Loucy (cell line): ENCODE measurements at regions not wholly inside any gene's neighbourhood (a gene's known extent, or its start where the extent isn't known, plus 50 kb on each side); places are given as distances from the start of the nearest gene placed in this dataset.
"Not testable (repeated sequence)": the region's sequence is repeated elsewhere in the genome, so short reads cannot be mapped to it uniquely, and the experiment has no call there.

ENCODE experiments used
- H2AFZ ChIP-seq: fragments of 200-600 bp; sonication (generic); 2 replicates; pipeline ENCODE4 v1.6.0; 2016; ENCODE audit warnings: antibody characterized with exemption, mild to moderate bottlenecking, low read length, moderate library complexity
- H3F3A ChIP-seq: fragments of 200-600 bp; 2 replicates; pipeline ENCODE4 v1.6.0; 2016; ENCODE audit warnings: antibody characterized with exemption, low read depth, mild to moderate bottlenecking
- H3K27me3 ChIP-seq: fragments of 200-600 bp; sonication (generic); 2 replicates; pipeline ENCODE4 v1.6.1; 2014; ENCODE audit warnings: low read length, mild to moderate bottlenecking; ENCODE audit not compliant: insufficient read depth, poor library complexity, severe bottlenecking
- H3K36me3 ChIP-seq: fragments of 200-600 bp; sonication (generic); 2 replicates; pipeline ENCODE4 v1.6.1; 2016; ENCODE audit warnings: low read length; ENCODE audit not compliant: insufficient read depth
- H3K4me1 ChIP-seq: fragments of 200-600 bp; sonication (generic); 2 replicates; pipeline ENCODE4 v1.5.1; 2014; ENCODE audit warnings: low read length, mild to moderate bottlenecking; ENCODE audit not compliant: insufficient read depth, poor library complexity, severe bottlenecking
- H3K4me2 ChIP-seq: fragments of 200-600 bp; sonication (generic); 2 replicates; pipeline ENCODE4 v1.6.0; 2014; ENCODE audit warnings: antibody characterized with exemption, low read length, low read depth, mild to moderate bottlenecking; ENCODE audit not compliant: poor library complexity, severe bottlenecking
- H3K4me3 ChIP-seq: fragments of 200-600 bp; sonication (generic); 2 replicates; pipeline ENCODE4 v1.5.1; 2014; ENCODE audit warnings: low read length, mild to moderate bottlenecking, mixed read lengths; ENCODE audit not compliant: poor library complexity, severe bottlenecking
- H3K79me2 ChIP-seq: fragments of 200-600 bp; sonication (generic); 2 replicates; pipeline ENCODE4 v1.6.1; 2014; ENCODE audit warnings: low read length; ENCODE audit not compliant: insufficient read depth
- H3K9ac ChIP-seq: fragments of 200-600 bp; sonication (generic); 2 replicates; pipeline ENCODE4 v1.6.0; 2014; ENCODE audit warnings: mild to moderate bottlenecking, low read depth, low read length, moderate library complexity; ENCODE audit not compliant: poor library complexity, severe bottlenecking
- H3K9me2 ChIP-seq: fragments of 200-600 bp; sonication (generic); replicated peaks from 2 replicates; pipeline ENCODE4 v1.6.1; 2016; ENCODE audit warnings: low read depth, low read length, mixed read lengths
- H3K9me3 ChIP-seq: fragments of 200-600 bp; sonication (generic); 2 replicates; pipeline ENCODE4 v1.6.1; 2014; ENCODE audit warnings: mild to moderate bottlenecking, antibody characterized with exemption, low read length, low read depth; ENCODE audit not compliant: insufficient read depth
- H4K20me1 ChIP-seq: fragments of 200-600 bp; sonication (generic); 2 replicates; pipeline ENCODE4 v1.6.0; 2014; ENCODE audit warnings: antibody characterized with exemption, low read length, mild to moderate bottlenecking; ENCODE audit not compliant: insufficient read depth, poor library complexity, severe bottlenecking
- CTCF ChIP-seq: fragments of 200-600 bp; sonication (generic); conservative IDR thresholded peaks from 2 replicates; pipeline ENCODE4 v1.5.1; 2014; ENCODE audit warnings: mild to moderate bottlenecking, antibody characterized with exemption, low read length
- EZH2phosphoT487 ChIP-seq: fragments of 200-600 bp; IDR thresholded peaks from 2 replicates; pipeline ENCODE4 v1.6.1; 2018; ENCODE audit warnings: antibody characterized with exemption, mild to moderate bottlenecking, moderate library complexity, borderline replicate concordance

- no peak overlapping the region for H3K9ac ChIP-seq
- no peaks in the 10 kb centered on the region for H3K9me2 ChIP-seq
- H3K4me1 ChIP-seq, result no peaks in the 10 kb centered on the region
- no peaks in the 10 kb centered on the region for H3K9me3 ChIP-seq
- H3K79me2 ChIP-seq, result no peaks in the 10 kb centered on the region
- H3F3A ChIP-seq, result no peaks in the 10 kb centered on the region
- no peak overlapping the region for H3K4me2 ChIP-seq
- TF ChIP-seq CTCF (no peak), EZH2phosphoT487 (no peak)
- no peaks in the 10 kb centered on the region for H3K27me3 ChIP-seq
- no peak overlapping the region for H2AFZ ChIP-seq
- no peaks in the 10 kb centered on the region for H3K36me3 ChIP-seq
- no peak overlapping the region for H3K4me3 ChIP-seq
- no peaks in the 10 kb centered on the region for H4K20me1 ChIP-seq
Observed at GRCh38 chr6:8857160-8857559, 421.8 kb upstream of the SLC35B3 start.

GRCh38 chr6:8855411-8855810 is 420.1 kb upstream of the SLC35B3 start:
- no peak overlapping the region for H3K4me2 ChIP-seq
- TF ChIP-seq CTCF, result no peak
- no peak for TF ChIP-seq EZH2phosphoT487
- no peak overlapping the region for H3K9ac ChIP-seq
- no peaks in the 10 kb centered on the region for H3K9me3 ChIP-seq
- no peak overlapping the region for H3K4me3 ChIP-seq
- H3K27me3 ChIP-seq, result no peaks in the 10 kb centered on the region
- no peaks in the 10 kb centered on the region for H3K4me1 ChIP-seq
- no peaks in the 10 kb centered on the region for H4K20me1 ChIP-seq
- H3F3A ChIP-seq, result no peaks in the 10 kb centered on the region
- H3K9me2 ChIP-seq, result no peaks in the 10 kb centered on the region
- no peaks in the 10 kb centered on the region for H3K36me3 ChIP-seq
- no peaks in the 10 kb centered on the region for H3K79me2 ChIP-seq
- no peak overlapping the region for H2AFZ ChIP-seq

DNA sequence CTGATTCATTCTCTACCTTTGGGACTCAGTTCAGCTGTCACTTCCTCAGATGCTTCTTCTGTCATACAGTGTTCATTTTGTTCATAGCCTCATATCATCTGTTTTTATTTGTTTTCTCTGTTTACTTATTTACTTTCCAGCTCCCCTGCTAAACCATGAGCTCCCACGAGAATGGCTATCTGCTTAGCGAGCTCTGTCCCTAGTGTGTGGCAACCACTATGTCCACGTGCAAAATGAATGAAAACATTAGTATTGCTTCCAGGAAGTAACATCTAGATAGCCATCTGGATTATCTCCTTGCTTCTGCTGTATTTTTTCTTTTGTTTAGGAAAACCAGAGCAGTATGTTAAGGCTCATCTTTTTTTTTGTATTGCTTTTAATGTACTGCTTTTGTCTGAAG is 417.0 kb upstream of the SLC35B3 start:
- H3K9me2 ChIP-seq, result no peaks in the 10 kb centered on the region
- no peak overlapping the region for H3K9ac ChIP-seq
- no peaks in the 10 kb centered on the region for H3K4me1 ChIP-seq
- H3K9me3 ChIP-seq, result no peaks in the 10 kb centered on the region
- no peak overlapping the region for H3K4me3 ChIP-seq
- TF ChIP-seq EZH2phosphoT487 (no peak), CTCF (no peak)
- no peaks in the 10 kb centered on the region for H3K79me2 ChIP-seq
- no peak overlapping the region for H2AFZ ChIP-seq
- H3K27me3 ChIP-seq, result no peaks in the 10 kb centered on the region
- H3K36me3 ChIP-seq, result no peaks in the 10 kb centered on the region
- H4K20me1 ChIP-seq, result no peaks in the 10 kb centered on the region
- H3K4me2 ChIP-seq, result no peak overlapping the region
- H3F3A ChIP-seq, result no peaks in the 10 kb centered on the region

DNA sequence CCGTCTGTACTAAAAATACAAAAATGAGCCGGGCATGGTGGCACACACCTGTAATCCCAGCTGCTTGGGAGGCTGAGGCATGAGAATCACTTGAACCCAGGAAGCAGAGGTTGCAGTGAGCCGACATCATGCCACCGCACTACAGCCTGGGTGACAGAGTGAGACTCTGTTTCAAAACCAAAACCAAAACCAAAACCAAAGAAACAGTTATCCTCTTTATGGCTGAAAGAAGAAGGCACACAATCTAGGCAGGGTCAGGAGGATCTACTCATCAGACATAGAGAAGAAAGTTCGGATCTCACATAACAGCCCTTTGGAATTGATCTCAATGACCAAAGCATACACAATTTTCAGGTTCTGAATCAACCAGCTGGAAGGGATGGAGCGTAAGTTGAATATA is 411.3 kb upstream of the SLC35B3 start:
- not testable (repeated sequence) for H3K4me3 ChIP-seq, H3K9ac ChIP-seq, H3K9me3 ChIP-seq, H3K9me2 ChIP-seq, H3K36me3 ChIP-seq, H3F3A ChIP-seq, H3K4me1 ChIP-seq, H3K27me3 ChIP-seq, H3K79me2 ChIP-seq, H2AFZ ChIP-seq, H3K4me2 ChIP-seq, H4K20me1 ChIP-seq
